GM23338 (cell line): ENCODE measurements at regions not wholly inside any gene's neighbourhood (a gene's known extent, or its start where the extent isn't known, plus 50 kb on each side); places are given as distances from the start of the nearest gene placed in this dataset.

Experiments
- ATAC-seq: fragments of 200-7000 bp; cut with Tn5 transposase; 3 replicates; pipeline ENCODE4 v1.9.1; 2020
- DNase-seq: peaks from one replicate; pipeline ENCODE4 v3.0.0-alpha.2; 2015; ENCODE audit warnings: low spot score
- H2AFZ ChIP-seq: fragments of 200-600 bp; sonication (generic); 2 replicates; pipeline ENCODE4 v1.8.0; 2016; ENCODE audit warnings: antibody characterized with exemption, mild to moderate bottlenecking, moderate library complexity
- H3F3A ChIP-seq: fragments of 200-600 bp; sonication (generic); replicated peaks from 2 replicates; pipeline ENCODE4 v1.8.0; 2017; ENCODE audit warnings: antibody characterized with exemption, mixed run types, low read depth
- H3K27ac ChIP-seq: fragments of 200-600 bp; sonication (generic); 2 replicates; pipeline ENCODE4 v1.6.1; 2016; ENCODE audit warnings: low read depth
- H3K27me3 ChIP-seq: fragments of 200-600 bp; sonication (generic); 2 replicates; pipeline ENCODE4 v1.8.0; 2016; ENCODE audit warnings: mild to moderate bottlenecking, mixed run types, moderate library complexity; ENCODE audit not compliant: insufficient read depth
- H3K36me3 ChIP-seq: fragments of 200-600 bp; sonication (generic); 2 replicates; pipeline ENCODE4 v1.8.0; 2016; ENCODE audit warnings: mild to moderate bottlenecking; ENCODE audit not compliant: insufficient read depth
- H3K4me1 ChIP-seq: fragments of 200-600 bp; sonication (generic); 2 replicates; pipeline ENCODE4 v1.8.0; 2016; ENCODE audit warnings: mild to moderate bottlenecking, moderate library complexity; ENCODE audit not compliant: insufficient read depth
- H3K4me2 ChIP-seq: fragments of 200-600 bp; sonication (generic); 2 replicates; pipeline ENCODE4 v1.7.1; 2017; ENCODE audit warnings: mixed run types
- H3K4me3 ChIP-seq: fragments of 200-600 bp; sonication (generic); 2 replicates; pipeline ENCODE4 v1.6.1; 2016; ENCODE audit warnings: mixed run types
- H3K79me2 ChIP-seq: fragments of 200-600 bp; sonication (generic); replicated peaks from 2 replicates; pipeline ENCODE4 v1.8.0; 2017; ENCODE audit warnings: mild to moderate bottlenecking; ENCODE audit not compliant: insufficient read depth
- H3K9me2 ChIP-seq: fragments of 200-600 bp; sonication (generic); 2 replicates; pipeline ENCODE4 v1.8.0; 2017; ENCODE audit not compliant: insufficient read depth
- H4K20me1 ChIP-seq: fragments of 200-600 bp; sonication (generic); replicated peaks from 2 replicates; pipeline ENCODE4 v1.8.0; 2017; ENCODE audit warnings: mild to moderate bottlenecking; ENCODE audit not compliant: insufficient read depth
- H3K27ac Mint-ChIP-seq: 2 replicates; pipeline ENCODE4 v1.8.0; 2020; ENCODE audit warnings: inconsistent platforms, mild to moderate bottlenecking, moderate library complexity, mixed read lengths
- H3K27me3 Mint-ChIP-seq: 3 replicates; pipeline ENCODE4 v1.8.0; 2022; ENCODE audit warnings: low read depth, mild to moderate bottlenecking, moderate library complexity, mixed read lengths, inconsistent platforms; ENCODE audit not compliant: insufficient read depth, poor library complexity
- H3K36me3 Mint-ChIP-seq: 3 replicates; pipeline ENCODE4 v1.8.0; 2021; ENCODE audit warnings: low read depth, mild to moderate bottlenecking, inconsistent platforms, moderate library complexity, mixed read lengths
- H3K4me1 Mint-ChIP-seq: 3 replicates; pipeline ENCODE4 v1.8.0; 2020; ENCODE audit warnings: mild to moderate bottlenecking, inconsistent platforms, mixed read lengths
- H3K4me3 Mint-ChIP-seq: 3 replicates; pipeline ENCODE4 v1.8.0; 2021; ENCODE audit warnings: moderate library complexity, mild to moderate bottlenecking, inconsistent platforms, mixed read lengths
- H3K9me3 Mint-ChIP-seq: 3 replicates; pipeline ENCODE4 v1.8.0; 2020; ENCODE audit warnings: moderate library complexity, mild to moderate bottlenecking, inconsistent platforms, mixed read lengths
- CREB1 ChIP-seq: fragments of 250-450 bp; sonication (Bioruptor Pico); IDR thresholded peaks from 2 replicates; pipeline ENCODE4 v1.5.0; 2020; ENCODE audit warnings: low read depth, mild to moderate bottlenecking, moderate library complexity
- EZH2 ChIP-seq: fragments of 200-600 bp; sonication (generic); IDR thresholded peaks from one replicate; pipeline ENCODE4 v1.8.0; 2017; ENCODE audit warnings: antibody characterized with exemption, mild to moderate bottlenecking, low read depth; ENCODE audit not compliant: unreplicated experiment
- EZH2phosphoT487 ChIP-seq: fragments of 200-600 bp; sonication (generic); IDR thresholded peaks from one replicate; pipeline ENCODE4 v1.8.1; 2018; ENCODE audit warnings: antibody characterized with exemption; ENCODE audit not compliant: unreplicated experiment
- JUNB ChIP-seq: IDR thresholded peaks from one replicate; pipeline ENCODE4 v1.6.1; 2016; ENCODE audit warnings: antibody characterized with exemption; ENCODE audit not compliant: unreplicated experiment
- POLR2AphosphoS5 ChIP-seq: IDR thresholded peaks from 2 replicates; pipeline ENCODE4 v1.6.1; 2016; ENCODE audit warnings: antibody characterized with exemption, low read depth
- STAT1 ChIP-seq: IDR thresholded peaks from one replicate; pipeline ENCODE4 v1.6.1; 2016; ENCODE audit warnings: antibody characterized with exemption; ENCODE audit not compliant: unreplicated experiment
- ZNF114 ChIP-seq: fragments of 250-450 bp; sonication (Bioruptor Pico); IDR thresholded peaks from 2 replicates; pipeline ENCODE4 v1.5.0; 2020; ENCODE audit warnings: mild to moderate bottlenecking, moderate library complexity
- ZNF331 ChIP-seq: fragments of 250-450 bp; sonication (Bioruptor Pico); IDR thresholded peaks from 2 replicates; pipeline ENCODE4 v1.5.0; 2020; ENCODE audit warnings: low read depth, mild to moderate bottlenecking, moderate library complexity
- TF ChIP-seq, protein P1 (sequence below): fragments of 250-450 bp; sonication (Bioruptor Pico); IDR thresholded peaks from 2 replicates; pipeline ENCODE4 v1.5.0; 2020; ENCODE audit warnings: mild to moderate bottlenecking, moderate library complexity
- TF ChIP-seq, protein P2 (sequence below), 2 experiments: fragments of 200-600 bp in 1 of 2; sonication (generic) in 1 of 2; conservative IDR thresholded peaks; 2 replicates each; pipeline versions ENCODE4 v1.5.1 to v1.6.1; 2016 to 2017; ENCODE audit warnings: antibody characterized with exemption in 2 of 2, low read depth in 2 of 2, mild to moderate bottlenecking in 2 of 2, moderate library complexity in 1 of 2

DNA sequence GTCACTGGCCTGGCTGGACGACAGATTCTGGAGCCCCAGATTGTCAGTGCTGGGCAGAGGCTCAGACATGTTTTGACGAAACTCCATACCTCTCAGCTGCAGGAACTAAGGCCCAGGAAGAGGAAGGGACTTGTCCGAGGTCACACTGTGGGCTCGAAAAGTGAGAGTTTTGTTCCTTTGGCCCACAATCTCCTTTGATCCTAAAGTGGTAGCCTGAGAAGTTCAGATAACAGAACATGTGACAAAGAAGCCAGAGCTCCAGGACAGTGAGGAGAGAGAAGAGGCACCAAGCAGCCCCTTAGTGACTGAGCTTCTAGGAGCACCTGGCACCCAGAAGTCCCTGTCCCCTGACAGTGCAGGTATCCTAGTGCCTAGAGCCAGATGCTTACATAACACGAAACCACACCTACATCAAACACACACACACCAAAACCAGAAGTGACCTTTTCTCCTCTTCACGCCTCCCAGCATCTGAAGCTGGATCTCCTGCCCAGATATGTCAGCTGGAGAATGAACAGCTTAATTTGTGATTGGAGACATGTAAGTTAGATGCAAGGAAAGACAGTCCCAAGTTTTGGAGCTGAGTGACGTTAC is 88.9 kb downstream of the ADRB2 start (continued):
- TF ChIP-seq, protein P1, sequence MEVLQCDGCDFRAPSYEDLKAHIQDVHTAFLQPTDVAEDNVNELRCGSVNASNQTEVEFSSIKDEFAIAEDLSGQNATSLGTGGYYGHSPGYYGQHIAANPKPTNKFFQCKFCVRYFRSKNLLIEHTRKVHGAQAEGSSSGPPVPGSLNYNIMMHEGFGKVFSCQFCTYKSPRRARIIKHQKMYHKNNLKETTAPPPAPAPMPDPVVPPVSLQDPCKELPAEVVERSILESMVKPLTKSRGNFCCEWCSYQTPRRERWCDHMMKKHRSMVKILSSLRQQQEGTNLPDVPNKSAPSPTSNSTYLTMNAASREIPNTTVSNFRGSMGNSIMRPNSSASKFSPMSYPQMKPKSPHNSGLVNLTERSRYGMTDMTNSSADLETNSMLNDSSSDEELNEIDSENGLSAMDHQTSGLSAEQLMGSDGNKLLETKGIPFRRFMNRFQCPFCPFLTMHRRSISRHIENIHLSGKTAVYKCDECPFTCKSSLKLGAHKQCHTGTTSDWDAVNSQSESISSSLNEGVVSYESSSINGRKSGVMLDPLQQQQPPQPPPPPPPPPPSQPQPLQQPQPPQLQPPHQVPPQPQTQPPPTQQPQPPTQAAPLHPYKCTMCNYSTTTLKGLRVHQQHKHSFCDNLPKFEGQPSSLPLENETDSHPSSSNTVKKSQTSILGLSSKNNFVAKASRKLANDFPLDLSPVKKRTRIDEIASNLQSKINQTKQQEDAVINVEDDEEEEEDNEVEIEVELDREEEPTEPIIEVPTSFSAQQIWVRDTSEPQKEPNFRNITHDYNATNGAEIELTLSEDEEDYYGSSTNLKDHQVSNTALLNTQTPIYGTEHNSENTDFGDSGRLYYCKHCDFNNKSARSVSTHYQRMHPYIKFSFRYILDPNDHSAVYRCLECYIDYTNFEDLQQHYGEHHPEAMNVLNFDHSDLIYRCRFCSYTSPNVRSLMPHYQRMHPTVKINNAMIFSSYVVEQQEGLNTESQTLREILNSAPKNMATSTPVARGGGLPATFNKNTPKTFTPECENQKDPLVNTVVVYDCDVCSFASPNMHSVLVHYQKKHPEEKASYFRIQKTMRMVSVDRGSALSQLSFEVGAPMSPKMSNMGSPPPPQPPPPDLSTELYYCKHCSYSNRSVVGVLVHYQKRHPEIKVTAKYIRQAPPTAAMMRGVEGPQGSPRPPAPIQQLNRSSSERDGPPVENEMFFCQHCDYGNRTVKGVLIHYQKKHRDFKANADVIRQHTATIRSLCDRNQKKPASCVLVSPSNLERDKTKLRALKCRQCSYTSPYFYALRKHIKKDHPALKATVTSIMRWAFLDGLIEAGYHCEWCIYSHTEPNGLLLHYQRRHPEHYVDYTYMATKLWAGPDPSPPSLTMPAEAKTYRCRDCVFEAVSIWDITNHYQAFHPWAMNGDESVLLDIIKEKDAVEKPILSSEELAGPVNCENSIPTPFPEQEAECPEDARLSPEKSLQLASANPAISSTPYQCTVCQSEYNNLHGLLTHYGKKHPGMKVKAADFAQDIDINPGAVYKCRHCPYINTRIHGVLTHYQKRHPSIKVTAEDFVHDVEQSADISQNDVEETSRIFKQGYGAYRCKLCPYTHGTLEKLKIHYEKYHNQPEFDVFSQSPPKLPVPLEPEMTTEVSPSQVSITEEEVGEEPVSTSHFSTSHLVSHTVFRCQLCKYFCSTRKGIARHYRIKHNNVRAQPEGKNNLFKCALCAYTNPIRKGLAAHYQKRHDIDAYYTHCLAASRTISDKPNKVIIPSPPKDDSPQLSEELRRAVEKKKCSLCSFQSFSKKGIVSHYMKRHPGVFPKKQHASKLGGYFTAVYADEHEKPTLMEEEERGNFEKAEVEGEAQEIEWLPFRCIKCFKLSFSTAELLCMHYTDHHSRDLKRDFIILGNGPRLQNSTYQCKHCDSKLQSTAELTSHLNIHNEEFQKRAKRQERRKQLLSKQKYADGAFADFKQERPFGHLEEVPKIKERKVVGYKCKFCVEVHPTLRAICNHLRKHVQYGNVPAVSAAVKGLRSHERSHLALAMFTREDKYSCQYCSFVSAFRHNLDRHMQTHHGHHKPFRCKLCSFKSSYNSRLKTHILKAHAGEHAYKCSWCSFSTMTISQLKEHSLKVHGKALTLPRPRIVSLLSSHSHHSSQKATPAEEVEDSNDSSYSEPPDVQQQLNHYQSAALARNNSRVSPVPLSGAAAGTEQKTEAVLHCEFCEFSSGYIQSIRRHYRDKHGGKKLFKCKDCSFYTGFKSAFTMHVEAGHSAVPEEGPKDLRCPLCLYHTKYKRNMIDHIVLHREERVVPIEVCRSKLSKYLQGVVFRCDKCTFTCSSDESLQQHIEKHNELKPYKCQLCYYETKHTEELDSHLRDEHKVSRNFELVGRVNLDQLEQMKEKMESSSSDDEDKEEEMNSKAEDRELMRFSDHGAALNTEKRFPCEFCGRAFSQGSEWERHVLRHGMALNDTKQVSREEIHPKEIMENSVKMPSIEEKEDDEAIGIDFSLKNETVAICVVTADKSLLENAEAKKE (CRISPR knock-in tag) = no peak

DNA sequence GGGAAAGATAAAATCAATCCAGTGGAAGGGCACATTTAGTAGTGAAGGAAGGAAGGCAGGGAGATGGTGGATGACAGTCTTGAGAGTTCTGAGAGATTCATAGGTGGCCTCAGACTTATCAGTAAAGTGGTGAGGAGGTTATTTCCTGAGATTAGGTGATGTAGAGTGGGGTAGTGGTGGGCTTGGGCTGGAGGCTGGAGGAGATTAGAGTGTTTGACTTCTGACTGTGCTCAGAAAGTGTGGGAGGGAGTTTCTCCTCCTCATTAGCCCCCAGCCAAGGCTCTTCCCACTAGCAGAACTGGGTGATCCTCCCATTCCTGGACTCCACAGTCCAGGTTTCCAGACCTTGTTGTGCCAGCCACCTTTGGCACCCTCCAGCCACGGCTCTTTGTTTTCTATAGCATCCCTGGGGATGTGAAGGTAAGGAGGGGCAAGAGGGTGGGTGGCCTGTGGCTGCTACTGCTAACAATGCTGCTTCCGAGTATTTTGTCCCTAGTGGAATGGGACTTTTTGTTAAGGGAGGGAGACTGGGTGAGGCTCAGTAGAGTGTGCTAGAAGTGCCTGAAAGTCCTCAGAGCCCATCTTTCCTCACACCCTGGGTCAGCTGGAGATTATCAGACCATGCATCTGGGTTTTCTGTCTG is 94.4 kb downstream of the ADRB2 start:
- H3K79me2 ChIP-seq = no peaks in the 10 kb centered on the region
- H3K4me3 ChIP-seq = no peak overlapping the region
- no peaks in the 10 kb centered on the region for H3K36me3 ChIP-seq
- no peak overlapping the region for H3K4me2 ChIP-seq
- H3F3A ChIP-seq = no peaks in the 10 kb centered on the region
- TF ChIP-seq CREB1 = no peak
- H3K4me1 Mint-ChIP-seq = no peaks in the 10 kb centered on the region; the same call in 2 of the 3 replicates
- H3K27ac ChIP-seq = no peak overlapping the region
- no peaks in the 10 kb centered on the region for H3K9me2 ChIP-seq
- DNase-seq (no peak), ATAC-seq (no peak)
- H3K4me1 ChIP-seq = no peaks in the 10 kb centered on the region
- H4K20me1 ChIP-seq = no peaks in the 10 kb centered on the region
- no peak overlapping the region for H2AFZ ChIP-seq
- no peaks in the 10 kb centered on the region for H3K27me3 ChIP-seq
- peaks cover 3% of the 10 kb centered on the region for H3K27me3 Mint-ChIP-seq
- H3K4me3 Mint-ChIP-seq = no peak overlapping the region; the same call in 2 of the 3 replicates
- H3K36me3 Mint-ChIP-seq = peaks cover 3% of the 10 kb centered on the region; the same call in 1 of the 3 replicates
- no peak overlapping the region for H3K27ac Mint-ChIP-seq
- no peaks in the 10 kb centered on the region; the same call in 2 of the 3 replicates for H3K9me3 Mint-ChIP-seq

DNA sequence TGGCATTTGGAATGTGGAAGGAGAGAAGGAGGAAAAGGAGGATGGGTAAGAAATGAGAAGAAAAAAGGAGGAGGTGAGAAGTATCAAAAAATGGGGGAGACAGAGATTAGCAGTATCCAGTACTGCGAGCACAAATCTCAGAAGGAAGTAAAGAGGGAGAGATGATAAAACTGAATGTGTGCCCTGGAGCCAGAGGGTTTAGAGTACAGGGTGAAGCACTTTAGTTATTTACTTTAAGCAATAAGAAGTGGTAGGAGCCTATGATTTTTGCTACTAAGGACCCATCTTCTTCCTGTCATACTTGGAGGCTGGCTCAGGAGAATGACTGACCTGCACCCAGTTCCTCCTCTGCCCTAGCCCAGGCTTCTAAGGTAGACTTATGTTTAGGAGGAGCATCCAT is 94.9 kb downstream of the ADRB2 start:
- H3K4me3 Mint-ChIP-seq = no peak overlapping the region
- H3K27me3 Mint-ChIP-seq = peaks cover 3% of the 10 kb centered on the region
- Histone ChIP-seq H3F3A (no peaks in the 10 kb centered on the region), H2AFZ (no peak overlapping the region), H3K4me3 (no peak overlapping the region), H3K9me2 (no peaks in the 10 kb centered on the region), H3K79me2 (no peaks in the 10 kb centered on the region), H3K27ac (no peak overlapping the region), H3K4me2 (no peak overlapping the region), H3K27me3 (no peaks in the 10 kb centered on the region), H3K36me3 (no peaks in the 10 kb centered on the region), H4K20me1 (no peaks in the 10 kb centered on the region), H3K4me1 (no peaks in the 10 kb centered on the region)
- H3K27ac Mint-ChIP-seq = no peak overlapping the region
- ATAC-seq (no peak), DNase-seq (no peak)
- no peaks in the 10 kb centered on the region; the same call in 2 of the 3 replicates for H3K4me1 Mint-ChIP-seq
- peaks cover 3% of the 10 kb centered on the region; the same call in 1 of the 3 replicates for H3K36me3 Mint-ChIP-seq
- no peaks in the 10 kb centered on the region; the same call in 2 of the 3 replicates for H3K9me3 Mint-ChIP-seq
- TF ChIP-seq EZH2phosphoT487 = no peak
- TF ChIP-seq CREB1 = no peak
- TF ChIP-seq JUNB = no peak
- TF ChIP-seq POLR2AphosphoS5 = no peak
- TF ChIP-seq ZNF331 = no peak
- TF ChIP-seq ZNF114 (CRISPR knock-in tag) = no peak
- TF ChIP-seq EZH2 = no peak
- TF ChIP-seq, protein P2, sequence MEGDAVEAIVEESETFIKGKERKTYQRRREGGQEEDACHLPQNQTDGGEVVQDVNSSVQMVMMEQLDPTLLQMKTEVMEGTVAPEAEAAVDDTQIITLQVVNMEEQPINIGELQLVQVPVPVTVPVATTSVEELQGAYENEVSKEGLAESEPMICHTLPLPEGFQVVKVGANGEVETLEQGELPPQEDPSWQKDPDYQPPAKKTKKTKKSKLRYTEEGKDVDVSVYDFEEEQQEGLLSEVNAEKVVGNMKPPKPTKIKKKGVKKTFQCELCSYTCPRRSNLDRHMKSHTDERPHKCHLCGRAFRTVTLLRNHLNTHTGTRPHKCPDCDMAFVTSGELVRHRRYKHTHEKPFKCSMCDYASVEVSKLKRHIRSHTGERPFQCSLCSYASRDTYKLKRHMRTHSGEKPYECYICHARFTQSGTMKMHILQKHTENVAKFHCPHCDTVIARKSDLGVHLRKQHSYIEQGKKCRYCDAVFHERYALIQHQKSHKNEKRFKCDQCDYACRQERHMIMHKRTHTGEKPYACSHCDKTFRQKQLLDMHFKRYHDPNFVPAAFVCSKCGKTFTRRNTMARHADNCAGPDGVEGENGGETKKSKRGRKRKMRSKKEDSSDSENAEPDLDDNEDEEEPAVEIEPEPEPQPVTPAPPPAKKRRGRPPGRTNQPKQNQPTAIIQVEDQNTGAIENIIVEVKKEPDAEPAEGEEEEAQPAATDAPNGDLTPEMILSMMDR (conservative IDR thresholded peaks at IDR 0.05; ENCODE audit: low read depth in 2 of 2) = no peak
- no peak for TF ChIP-seq STAT1
